HepG2 (cell line): ENCODE measurements at regions not wholly inside any gene's neighbourhood (a gene's known extent, or its start where the extent isn't known, plus 50 kb on each side); places are given as distances from the start of the nearest gene placed in this dataset.

ENCODE experiments used
- ARNT2 ChIP-seq: sonication (generic); formaldehyde crosslinking; IDR thresholded peaks from 2 replicates; pipeline ENCODE4 v1.8.0; 2022; ENCODE audit warnings: mild to moderate bottlenecking, low read depth, missing genetic modification reagents, moderate library complexity
- CTCF ChIP-seq: sonication (generic); formaldehyde crosslinking; IDR thresholded peaks from 2 replicates; pipeline ENCODE4 v1.5.0; 2020; ENCODE audit warnings: mild to moderate bottlenecking, missing genetic modification reagents, moderate library complexity
- MEIS2 ChIP-seq: sonication (generic); formaldehyde crosslinking; IDR thresholded peaks from 2 replicates; pipeline ENCODE4 v1.9.0; 2021; ENCODE audit warnings: mild to moderate bottlenecking, missing genetic modification reagents
- MZF1 ChIP-seq: sonication (generic); formaldehyde crosslinking; IDR thresholded peaks from 2 replicates; pipeline ENCODE4 v1.8.1; 2023; ENCODE audit warnings: mild to moderate bottlenecking, missing genetic modification reagents, borderline replicate concordance
- NPAS2 ChIP-seq: sonication (generic); formaldehyde crosslinking; IDR thresholded peaks from 2 replicates; pipeline ENCODE4 v1.8.0; 2022; ENCODE audit warnings: mild to moderate bottlenecking, missing genetic modification reagents, borderline replicate concordance
- POLR2AphosphoS5 ChIP-seq: IDR thresholded peaks from 2 replicates; pipeline ENCODE4 v1.6.1; 2012; ENCODE audit warnings: low read depth, low read length
- ZNF496 ChIP-seq: sonication (generic); formaldehyde crosslinking; IDR thresholded peaks from 2 replicates; pipeline ENCODE4 v1.8.1; 2023; ENCODE audit warnings: mild to moderate bottlenecking, moderate library complexity, missing genetic modification reagents; ENCODE audit not compliant: insufficient replicate concordance
- ZNF788 ChIP-seq: sonication (generic); formaldehyde crosslinking; IDR thresholded peaks from 2 replicates; pipeline ENCODE4 v1.5.0; 2020; ENCODE audit warnings: mild to moderate bottlenecking, missing genetic modification reagents, borderline replicate concordance

GRCh38 chr13:34681405-34681955, 260.6 kb upstream of the NBEA start:
- TF ChIP-seq MEIS2, result no peak
- TF ChIP-seq MZF1 (CRISPR knock-in tag), result no peak
- no peak for TF ChIP-seq ZNF788 (CRISPR knock-in tag)
- TF ChIP-seq NPAS2 (CRISPR knock-in tag), result no peak
- TF ChIP-seq CTCF (CRISPR knock-in tag), result no peak
- TF ChIP-seq ARNT2 (CRISPR knock-in tag), result no peak
- no peak for TF ChIP-seq ZNF496 (CRISPR knock-in tag)
- no peak for TF ChIP-seq POLR2AphosphoS5
